Ishikawa (cell line): ENCODE measurements at regions not wholly inside any gene's neighbourhood (a gene's known extent, or its start where the extent isn't known, plus 50 kb on each side); places are given as distances from the start of the nearest gene placed in this dataset.

Source experiments
- CEBPB ChIP-seq: IDR thresholded peaks from 2 replicates; pipeline ENCODE4 v1.6.1; 2012
- CREB1 ChIP-seq: IDR thresholded peaks from 2 replicates; pipeline ENCODE4 v1.6.1; 2012; ENCODE audit warnings: low read depth
- EGR1 ChIP-seq: IDR thresholded peaks from 2 replicates; pipeline ENCODE4 v1.6.1; 2012
- EP300 ChIP-seq: IDR thresholded peaks from 2 replicates; pipeline ENCODE4 v1.6.1; 2012; ENCODE audit warnings: borderline replicate concordance
- FOXM1 ChIP-seq: IDR thresholded peaks from 2 replicates; pipeline ENCODE4 v1.6.1; 2012; ENCODE audit warnings: low read depth, borderline replicate concordance
- NFIC ChIP-seq: IDR thresholded peaks from 2 replicates; pipeline ENCODE4 v1.6.1; 2012
- RAD21 ChIP-seq: IDR thresholded peaks from 2 replicates; pipeline ENCODE4 v1.6.1; 2012; ENCODE audit warnings: low read depth
- TAF1 ChIP-seq: IDR thresholded peaks from 2 replicates; pipeline ENCODE4 v1.6.1; 2012; ENCODE audit warnings: low read depth, mild to moderate bottlenecking
- TCF12 ChIP-seq: IDR thresholded peaks from 2 replicates; pipeline ENCODE4 v1.6.1; 2012; ENCODE audit warnings: low read depth
- TEAD4 ChIP-seq: IDR thresholded peaks from 2 replicates; pipeline ENCODE4 v1.6.1; 2012
- YY1 ChIP-seq: IDR thresholded peaks from 2 replicates; pipeline ENCODE4 v1.6.1; 2012; ENCODE audit warnings: low read depth
- ZBTB7A ChIP-seq: IDR thresholded peaks from 2 replicates; pipeline ENCODE4 v1.6.1; 2012; ENCODE audit warnings: low read depth
- TF ChIP-seq, protein P1 (sequence below): IDR thresholded peaks from 2 replicates; pipeline ENCODE4 v1.6.1; 2012; ENCODE audit warnings: low read depth, mild to moderate bottlenecking
- TF ChIP-seq, protein P2 (sequence below): IDR thresholded peaks from 2 replicates; pipeline ENCODE4 v1.6.1; 2012
- TF ChIP-seq, protein P3 (sequence below): IDR thresholded peaks from 2 replicates; pipeline ENCODE4 v1.6.1; 2012

DNA sequence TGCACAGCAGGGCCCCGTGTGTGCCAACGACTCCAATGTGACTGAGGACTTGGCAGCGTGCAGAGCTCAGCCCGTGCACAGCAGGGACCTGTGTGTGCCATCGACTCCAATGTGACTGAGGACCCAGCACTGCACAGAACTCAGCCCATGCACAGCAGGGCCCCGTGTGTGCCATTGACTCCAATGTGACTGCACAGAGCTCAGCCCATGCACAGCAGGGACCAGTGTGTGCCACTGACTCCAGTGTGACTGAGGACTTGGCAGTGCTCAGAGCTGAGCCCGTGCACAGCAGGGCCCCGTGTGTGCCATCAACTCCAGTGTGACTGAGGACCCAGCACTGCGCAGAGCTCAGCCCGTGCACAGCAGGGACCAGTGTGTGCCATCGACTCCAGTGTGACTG is 347.8 kb upstream of the B3GAT1 start:
- TF ChIP-seq EGR1: no peak
- TF ChIP-seq CREB1: no peak
- no peak for TF ChIP-seq YY1
- no peak for TF ChIP-seq TAF1
- TF ChIP-seq, protein P1, sequence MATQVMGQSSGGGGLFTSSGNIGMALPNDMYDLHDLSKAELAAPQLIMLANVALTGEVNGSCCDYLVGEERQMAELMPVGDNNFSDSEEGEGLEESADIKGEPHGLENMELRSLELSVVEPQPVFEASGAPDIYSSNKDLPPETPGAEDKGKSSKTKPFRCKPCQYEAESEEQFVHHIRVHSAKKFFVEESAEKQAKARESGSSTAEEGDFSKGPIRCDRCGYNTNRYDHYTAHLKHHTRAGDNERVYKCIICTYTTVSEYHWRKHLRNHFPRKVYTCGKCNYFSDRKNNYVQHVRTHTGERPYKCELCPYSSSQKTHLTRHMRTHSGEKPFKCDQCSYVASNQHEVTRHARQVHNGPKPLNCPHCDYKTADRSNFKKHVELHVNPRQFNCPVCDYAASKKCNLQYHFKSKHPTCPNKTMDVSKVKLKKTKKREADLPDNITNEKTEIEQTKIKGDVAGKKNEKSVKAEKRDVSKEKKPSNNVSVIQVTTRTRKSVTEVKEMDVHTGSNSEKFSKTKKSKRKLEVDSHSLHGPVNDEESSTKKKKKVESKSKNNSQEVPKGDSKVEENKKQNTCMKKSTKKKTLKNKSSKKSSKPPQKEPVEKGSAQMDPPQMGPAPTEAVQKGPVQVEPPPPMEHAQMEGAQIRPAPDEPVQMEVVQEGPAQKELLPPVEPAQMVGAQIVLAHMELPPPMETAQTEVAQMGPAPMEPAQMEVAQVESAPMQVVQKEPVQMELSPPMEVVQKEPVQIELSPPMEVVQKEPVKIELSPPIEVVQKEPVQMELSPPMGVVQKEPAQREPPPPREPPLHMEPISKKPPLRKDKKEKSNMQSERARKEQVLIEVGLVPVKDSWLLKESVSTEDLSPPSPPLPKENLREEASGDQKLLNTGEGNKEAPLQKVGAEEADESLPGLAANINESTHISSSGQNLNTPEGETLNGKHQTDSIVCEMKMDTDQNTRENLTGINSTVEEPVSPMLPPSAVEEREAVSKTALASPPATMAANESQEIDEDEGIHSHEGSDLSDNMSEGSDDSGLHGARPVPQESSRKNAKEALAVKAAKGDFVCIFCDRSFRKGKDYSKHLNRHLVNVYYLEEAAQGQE: no peak
- TF ChIP-seq RAD21: no peak
- TF ChIP-seq, protein P2, sequence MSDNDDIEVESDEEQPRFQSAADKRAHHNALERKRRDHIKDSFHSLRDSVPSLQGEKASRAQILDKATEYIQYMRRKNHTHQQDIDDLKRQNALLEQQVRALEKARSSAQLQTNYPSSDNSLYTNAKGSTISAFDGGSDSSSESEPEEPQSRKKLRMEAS: no peak
- no peak for TF ChIP-seq FOXM1
- no peak for TF ChIP-seq ZBTB7A
- TF ChIP-seq EP300: no peak
- TF ChIP-seq TEAD4: no peak
- TF ChIP-seq CEBPB: no peak
- no peak for TF ChIP-seq NFIC
- TF ChIP-seq, protein P3, sequence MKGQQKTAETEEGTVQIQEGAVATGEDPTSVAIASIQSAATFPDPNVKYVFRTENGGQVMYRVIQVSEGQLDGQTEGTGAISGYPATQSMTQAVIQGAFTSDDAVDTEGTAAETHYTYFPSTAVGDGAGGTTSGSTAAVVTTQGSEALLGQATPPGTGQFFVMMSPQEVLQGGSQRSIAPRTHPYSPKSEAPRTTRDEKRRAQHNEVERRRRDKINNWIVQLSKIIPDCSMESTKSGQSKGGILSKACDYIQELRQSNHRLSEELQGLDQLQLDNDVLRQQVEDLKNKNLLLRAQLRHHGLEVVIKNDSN: no peak
- TF ChIP-seq TCF12: no peak

DNA sequence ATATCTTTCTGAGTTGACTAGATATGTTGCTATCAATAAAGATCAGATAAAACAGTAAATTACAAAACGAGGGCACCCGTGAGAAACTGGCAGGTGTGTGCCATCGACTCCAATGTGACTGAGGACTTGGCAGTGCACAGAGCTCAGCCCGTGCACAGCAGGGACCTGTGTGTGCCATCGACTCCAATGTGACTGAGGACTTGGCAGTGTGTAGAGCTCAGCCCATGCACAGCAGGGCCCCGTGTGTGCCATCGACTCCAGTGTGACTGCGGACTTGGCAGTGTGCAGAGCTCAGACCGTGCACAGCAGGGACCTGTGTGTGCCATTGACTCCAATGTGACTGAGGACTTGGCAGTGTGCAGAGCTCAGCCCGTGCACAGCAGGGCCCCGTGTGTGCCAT is 347.2 kb upstream of the B3GAT1 start:
- TF ChIP-seq EGR1 (no peak), TAF1 (no peak), ZBTB7A (no peak)
- TF ChIP-seq, protein P3: no peak

DNA sequence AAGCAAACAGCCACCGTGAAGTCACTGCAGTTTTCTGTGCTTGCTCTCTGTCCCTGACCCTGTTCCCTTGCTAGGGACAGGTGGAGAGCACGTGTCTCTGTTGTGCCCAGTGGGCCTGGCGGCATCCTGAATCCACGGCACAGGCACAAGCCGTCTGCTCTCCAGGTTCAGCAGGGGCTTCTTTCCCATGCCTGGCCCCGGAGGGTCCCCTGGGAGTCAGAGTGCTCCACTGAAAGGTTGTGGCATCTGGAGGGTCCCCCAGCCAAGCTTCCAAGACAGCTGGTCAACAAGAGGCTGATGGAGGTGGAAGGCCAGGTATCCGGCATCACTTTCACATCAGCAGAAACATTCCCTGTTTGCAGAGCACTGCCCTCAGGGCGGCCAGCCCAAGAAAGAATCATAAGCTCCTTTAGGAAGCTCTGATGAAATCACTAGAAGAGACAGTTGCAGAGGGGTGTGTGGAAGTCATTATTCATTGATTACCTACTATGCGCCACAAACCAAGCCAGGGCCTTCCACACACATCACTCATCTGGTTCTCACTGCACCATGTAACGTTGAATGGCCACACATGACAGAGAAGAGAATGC is 346.4 kb upstream of the B3GAT1 start:
- TF ChIP-seq FOXM1: no peak
- TF ChIP-seq, protein P1: no peak
- TF ChIP-seq, protein P2: no peak
- no peak for TF ChIP-seq RAD21
- no peak for TF ChIP-seq TAF1
- no peak for TF ChIP-seq EP300

DNA sequence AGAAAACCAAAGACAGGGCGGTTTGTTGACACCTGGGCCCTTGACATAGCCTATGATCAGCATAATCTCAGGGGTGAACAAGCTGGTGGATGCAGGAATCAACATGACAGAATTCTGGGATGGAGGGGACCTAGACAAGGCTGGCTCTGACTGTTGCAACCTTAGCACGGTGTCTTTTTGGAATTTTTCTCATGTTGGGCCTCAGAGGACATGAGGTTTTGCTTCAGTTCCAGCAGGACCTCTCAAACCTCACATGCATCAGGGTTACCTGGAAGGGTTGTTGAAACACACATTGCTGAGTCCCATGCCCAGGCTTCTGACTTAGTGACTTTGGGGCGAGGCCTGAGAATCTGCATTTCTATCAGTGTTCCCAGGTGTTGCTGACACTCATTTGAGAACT is 345.6 kb upstream of the B3GAT1 start:
- TF ChIP-seq, protein P2: no peak
- TF ChIP-seq, protein P3: no peak
- TF ChIP-seq, protein P1: no peak
- TF ChIP-seq TEAD4: no peak
- no peak for TF ChIP-seq TAF1
- TF ChIP-seq EGR1: no peak
- no peak for TF ChIP-seq FOXM1
- no peak for TF ChIP-seq CREB1
- no peak for TF ChIP-seq RAD21
- TF ChIP-seq EP300: no peak
- TF ChIP-seq TCF12: no peak
- TF ChIP-seq YY1: no peak
- no peak for TF ChIP-seq ZBTB7A
- TF ChIP-seq NFIC: no peak
- no peak for TF ChIP-seq CEBPB
